SK-N-SH (cell line): ENCODE measurements at regions not wholly inside any gene's neighbourhood (a gene's known extent, or its start where the extent isn't known, plus 50 kb on each side); places are given as distances from the start of the nearest gene placed in this dataset.

Experiments
- CTCF ChIA-PET: fragments of 300-600, 350-600 bp; formaldehyde crosslinking; extraction: SDS; loops from one replicate; lab custom pipeline; 2021; lab: Yijun Ruan, JAX
- POLR2A ChIA-PET: fragments of 350-600 bp; sonication (Branson Sonifier 250); formaldehyde crosslinking; extraction: SDS; loops from one replicate; lab custom pipeline; 2020; ENCODE audit warnings: antibody characterized with exemption, inconsistent platforms; lab: Yijun Ruan, JAX
- DNase-seq: peaks from one replicate; pipeline ENCODE4 v3.0.0; 2012
- H2AFZ ChIP-seq: fragments of 200-600 bp; sonication (generic); 2 replicates; pipeline ENCODE4 v1.8.1; 2016; ENCODE audit warnings: antibody characterized with exemption, mild to moderate bottlenecking, low read depth
- H3F3A ChIP-seq: fragments of 200-600 bp; sonication (generic); replicated peaks from 2 replicates; pipeline ENCODE3; 2016; ENCODE audit warnings: antibody characterized with exemption, mild to moderate bottlenecking; ENCODE audit not compliant: insufficient read depth
- H3K27ac ChIP-seq, 2 experiments: fragments of 200-500 bp in 1 of 2; fragments of 200-600 bp in 1 of 2; sonication (Bioruptor generic) in 1 of 2; sonication (generic), shearing (Covaris generic) in 1 of 2; 2 replicates each; pipeline versions ENCODE4 v1.5.1 to v1.6.1; 2014 to 2016; ENCODE audit warnings: low read depth in 2 of 2, inconsistent platforms in 1 of 2, low read length in 1 of 2, mild to moderate bottlenecking in 1 of 2, mixed read lengths in 1 of 2
- H3K27me3 ChIP-seq: fragments of 200-600 bp; sonication (generic), shearing (Covaris generic); 2 replicates; pipeline ENCODE4 v1.6.1; 2016; ENCODE audit warnings: mixed run types; ENCODE audit not compliant: insufficient read depth
- H3K36me3 ChIP-seq, 2 experiments: fragments of 200-500 bp in 1 of 2; fragments of 200-600 bp in 1 of 2; sonication (Bioruptor generic) in 1 of 2; sonication (generic) in 1 of 2; replicated peaks in 1 of 2; 2 replicates each; pipeline versions ENCODE3 to v1.5.1; 2014 to 2016; ENCODE audit warnings: low read length in 1 of 2, mild to moderate bottlenecking in 1 of 2; ENCODE audit not compliant: insufficient read depth in 2 of 2, control insufficient read depth in 1 of 2
- H3K4me1 ChIP-seq, 2 experiments: fragments of 200-500 bp in 1 of 2; fragments of 200-600 bp in 1 of 2; sonication (Bioruptor generic) in 1 of 2; sonication (generic), shearing (Covaris generic) in 1 of 2; 2 replicates each; pipeline versions ENCODE4 v1.5.1 to v1.6.1; 2014 to 2016; ENCODE audit warnings: low read depth in 1 of 2, low read length in 1 of 2, mixed run types in 1 of 2; ENCODE audit not compliant: insufficient read depth in 2 of 2, control insufficient read depth in 1 of 2
- H3K4me2 ChIP-seq: fragments of 200-600 bp; sonication (generic), shearing (Covaris generic); 2 replicates; pipeline ENCODE4 v1.6.1; 2017; ENCODE audit warnings: mixed run types
- H3K4me3 ChIP-seq, 2 experiments: fragments of 200-500 bp in 1 of 2; fragments of 200-600 bp in 1 of 2; sonication (Bioruptor generic) in 1 of 2; sonication (generic), shearing (Covaris generic) in 1 of 2; 2 replicates each; pipeline versions ENCODE4 v1.5.1 to v1.8.1; 2014 to 2016; ENCODE audit warnings: low read depth in 2 of 2, inconsistent platforms in 1 of 2, low read length in 1 of 2, mild to moderate bottlenecking in 1 of 2, mixed read lengths in 1 of 2, moderate library complexity in 1 of 2
- H3K79me2 ChIP-seq: fragments of 200-600 bp; sonication (generic); 2 replicates; pipeline ENCODE4 v1.8.1; 2017; ENCODE audit warnings: mild to moderate bottlenecking; ENCODE audit not compliant: insufficient read depth
- H3K9ac ChIP-seq: fragments of 200-600 bp; sonication (generic); 2 replicates; pipeline ENCODE4 v1.6.1; 2017; ENCODE audit warnings: mixed run types
- H3K9me2 ChIP-seq: fragments of 200-600 bp; sonication (generic); 2 replicates; pipeline ENCODE4 v1.6.1; 2017; ENCODE audit warnings: mixed run types
- H3K9me3 ChIP-seq: fragments of 200-600 bp; sonication (generic); 2 replicates; pipeline ENCODE4 v1.6.1; 2017; ENCODE audit warnings: mixed run types, mild to moderate bottlenecking, moderate library complexity
- H4K20me1 ChIP-seq: fragments of 200-600 bp; sonication (generic); 2 replicates; pipeline ENCODE4 v1.6.1; 2017; ENCODE audit warnings: mild to moderate bottlenecking, mixed run types; ENCODE audit not compliant: insufficient read depth
- CHD2 ChIP-seq: fragments of 150-350 bp; IDR thresholded peaks from 2 replicates; pipeline ENCODE4 v1.6.1; 2018; ENCODE audit warnings: low read length; ENCODE audit not compliant: partially characterized antibody
- EP300 ChIP-seq, 2 experiments: IDR thresholded peaks; 2 replicates each; pipeline versions ENCODE4 v1.4.0 to v1.6.1; 2012; ENCODE audit warnings: borderline replicate concordance in 1 of 2, low read depth in 1 of 2, low read length in 1 of 2
- EZH2phosphoT487 ChIP-seq: fragments of 200-600 bp; sonication (generic); IDR thresholded peaks from 2 replicates; pipeline ENCODE4 v1.6.1; 2017; ENCODE audit warnings: low read depth, mixed run types, mild to moderate bottlenecking, antibody characterized with exemption, moderate library complexity, borderline replicate concordance
- FOSL2 ChIP-seq: IDR thresholded peaks from 2 replicates; pipeline ENCODE4 v1.4.0; 2012; ENCODE audit warnings: low read depth, mild to moderate bottlenecking, moderate library complexity, borderline replicate concordance
- FOXJ3 ChIP-seq: sonication (generic); formaldehyde crosslinking; IDR thresholded peaks from 2 replicates; pipeline ENCODE4 v1.5.1; 2020; ENCODE audit warnings: mild to moderate bottlenecking, missing genetic modification reagents
- GATA2 ChIP-seq: sonication (generic); formaldehyde crosslinking; IDR thresholded peaks from 2 replicates; pipeline ENCODE4 v1.5.0; 2020; ENCODE audit warnings: mild to moderate bottlenecking, missing genetic modification reagents
- MAX ChIP-seq: IDR thresholded peaks from 2 replicates; pipeline ENCODE4 v1.4.0; 2012; ENCODE audit warnings: low read depth
- MEF2A ChIP-seq: IDR thresholded peaks from 2 replicates; pipeline ENCODE4 v1.4.0; 2012; ENCODE audit warnings: low read depth, borderline replicate concordance
- MXI1 ChIP-seq: IDR thresholded peaks from 2 replicates; pipeline ENCODE4 v1.6.1; 2012; ENCODE audit warnings: mild to moderate bottlenecking, low read depth, low read length, improper control_type of control experiment
- POLR2AphosphoS5 ChIP-seq: IDR thresholded peaks from 2 replicates; pipeline ENCODE4 v1.6.1; 2012; ENCODE audit warnings: low read depth, low read length
- RAD21 ChIP-seq: IDR thresholded peaks from 2 replicates; pipeline ENCODE4 v1.6.1; 2012; ENCODE audit warnings: mild to moderate bottlenecking, low read length
- RCOR1 ChIP-seq: fragments of 150-350 bp; IDR thresholded peaks from 2 replicates; pipeline ENCODE4 v1.6.1; 2017; ENCODE audit warnings: antibody characterized with exemption, low read length
- RFX5 ChIP-seq: IDR thresholded peaks from 2 replicates; pipeline ENCODE4 v1.6.1; 2012; ENCODE audit warnings: mild to moderate bottlenecking, improper control_type of control experiment, low read length
- RXRA ChIP-seq: IDR thresholded peaks from 2 replicates; pipeline ENCODE4 v1.4.0; 2012; ENCODE audit warnings: low read depth, mild to moderate bottlenecking, borderline replicate concordance
- SMC3 ChIP-seq: IDR thresholded peaks from 2 replicates; pipeline ENCODE4 v1.6.1; 2012; ENCODE audit warnings: low read depth, low read length, improper control_type of control experiment
- TCF12 ChIP-seq: IDR thresholded peaks from 2 replicates; pipeline ENCODE4 v1.4.0; 2012
- TEAD4 ChIP-seq: IDR thresholded peaks from 2 replicates; pipeline ENCODE4 v1.4.0; 2012; ENCODE audit warnings: mild to moderate bottlenecking, borderline replicate concordance; ENCODE audit not compliant: insufficient read depth
- ZBTB33 ChIP-seq: IDR thresholded peaks from 2 replicates; pipeline ENCODE4 v1.4.0; 2012; ENCODE audit warnings: low read depth, borderline replicate concordance
- WGBS: methylation state at CpG from one replicate; pipeline ENCODE4 v1.1.6; 2017; ENCODE audit warnings: low lambda C conversion rate; 5-methylcytosine and 5-hydroxymethylcytosine counted together
- TF ChIP-seq, protein P1 (sequence below): fragments of 150-350 bp; IDR thresholded peaks from 2 replicates; pipeline ENCODE4 v1.6.1; 2017; ENCODE audit warnings: antibody characterized with exemption, low read length, low read depth, borderline replicate concordance
- TF ChIP-seq, protein P2 (sequence below): IDR thresholded peaks from 2 replicates; pipeline ENCODE4 v1.4.0; 2012; ENCODE audit warnings: low read depth, borderline replicate concordance
- TF ChIP-seq, protein P3 (sequence below): IDR thresholded peaks from 2 replicates; pipeline ENCODE4; 2012

DNA sequence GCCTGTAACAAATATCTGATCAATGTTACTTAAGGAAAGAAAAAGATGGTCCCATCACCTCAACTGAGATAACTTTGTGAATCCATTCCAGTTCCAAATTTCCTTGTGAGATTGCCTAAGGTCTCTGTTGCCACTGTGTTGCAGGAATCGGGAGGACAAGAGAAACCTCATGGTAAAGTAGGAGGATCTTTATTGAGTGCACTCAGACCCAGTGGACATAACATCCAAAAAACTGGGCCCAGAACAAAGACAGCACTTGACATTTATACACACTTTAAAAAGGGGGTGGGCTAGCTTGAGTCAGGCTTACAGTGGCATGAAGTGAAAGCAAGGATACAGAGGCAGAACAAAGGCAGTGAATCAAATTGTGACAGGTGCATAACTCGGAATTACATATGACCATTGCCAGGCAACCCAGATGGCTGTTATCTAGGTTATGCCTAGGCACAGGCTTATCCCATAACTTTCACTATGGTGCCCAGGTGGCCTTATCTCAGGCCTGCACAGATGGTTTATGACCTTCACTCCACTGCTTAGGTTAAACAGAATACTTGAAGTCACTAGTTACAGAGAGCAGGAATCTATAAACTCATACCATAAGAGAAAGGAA lies 459.4 kb upstream of the PCDH20 start:
- H3K79me2 ChIP-seq = no peaks in the 10 kb centered on the region
- H3K36me3 ChIP-seq = no peaks in the 10 kb centered on the region
- CTCF ChIA-PET = no interaction called here
- no peak overlapping the region for H3K4me3 ChIP-seq
- DNase-seq = no peak
- H3K4me1 ChIP-seq = no peaks in the 10 kb centered on the region
- H3K9me2 ChIP-seq = no peaks in the 10 kb centered on the region
- TF ChIP-seq MAX (no peak), FOSL2 (no peak), RCOR1 (no peak), EZH2phosphoT487 (no peak), RFX5 (no peak), RXRA (no peak), MEF2A (no peak), TEAD4 (no peak), SMC3 (no peak), EP300 (IDR thresholded peaks at IDR 0.05; ENCODE audit: borderline replicate concordance in 1 of 2, low read depth in 1 of 2, low read length in 1 of 2) (no peak), GATA2 (CRISPR knock-in tag) (no peak), RAD21 (no peak), POLR2AphosphoS5 (no peak)
- POLR2A ChIA-PET = no interaction called here
- H3K9me3 ChIP-seq = no peaks in the 10 kb centered on the region
- no peak overlapping the region for H3K27ac ChIP-seq
- no peak overlapping the region for H3K4me2 ChIP-seq
- H3F3A ChIP-seq = no peaks in the 10 kb centered on the region
- H4K20me1 ChIP-seq = no peaks in the 10 kb centered on the region
- 38% methylated on average over 2 of the region's 2 CpGs for whole genome bisulfite sequencing
- no peak overlapping the region for H3K9ac ChIP-seq
- H3K27me3 ChIP-seq = no peaks in the 10 kb centered on the region
- H2AFZ ChIP-seq = no peak overlapping the region

- no peak overlapping the region for H3K4me3 ChIP-seq
- H4K20me1 ChIP-seq = no peaks in the 10 kb centered on the region
- no peak for DNase-seq
- H3K9me2 ChIP-seq = no peaks in the 10 kb centered on the region
- CTCF ChIA-PET = interaction anchor here (1.0 kb wide), 1 partner anchor 24 kb away, joined by 3 read pairs; no protein-coding TSS in a partner anchor
- POLR2A ChIA-PET = no interaction called here
- no peaks in the 10 kb centered on the region for H3K36me3 ChIP-seq
- H3K4me2 ChIP-seq = no peak overlapping the region
- no peaks in the 10 kb centered on the region for H3K27me3 ChIP-seq
- no peak overlapping the region for H3K27ac ChIP-seq
- no peaks in the 10 kb centered on the region for H3K9me3 ChIP-seq
- TF ChIP-seq, protein P1, sequence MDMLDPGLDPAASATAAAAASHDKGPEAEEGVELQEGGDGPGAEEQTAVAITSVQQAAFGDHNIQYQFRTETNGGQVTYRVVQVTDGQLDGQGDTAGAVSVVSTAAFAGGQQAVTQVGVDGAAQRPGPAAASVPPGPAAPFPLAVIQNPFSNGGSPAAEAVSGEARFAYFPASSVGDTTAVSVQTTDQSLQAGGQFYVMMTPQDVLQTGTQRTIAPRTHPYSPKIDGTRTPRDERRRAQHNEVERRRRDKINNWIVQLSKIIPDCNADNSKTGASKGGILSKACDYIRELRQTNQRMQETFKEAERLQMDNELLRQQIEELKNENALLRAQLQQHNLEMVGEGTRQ = no peak
- TF ChIP-seq, protein P2, sequence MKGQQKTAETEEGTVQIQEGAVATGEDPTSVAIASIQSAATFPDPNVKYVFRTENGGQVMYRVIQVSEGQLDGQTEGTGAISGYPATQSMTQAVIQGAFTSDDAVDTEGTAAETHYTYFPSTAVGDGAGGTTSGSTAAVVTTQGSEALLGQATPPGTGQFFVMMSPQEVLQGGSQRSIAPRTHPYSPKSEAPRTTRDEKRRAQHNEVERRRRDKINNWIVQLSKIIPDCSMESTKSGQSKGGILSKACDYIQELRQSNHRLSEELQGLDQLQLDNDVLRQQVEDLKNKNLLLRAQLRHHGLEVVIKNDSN = no peak
- TF ChIP-seq, protein P3, sequence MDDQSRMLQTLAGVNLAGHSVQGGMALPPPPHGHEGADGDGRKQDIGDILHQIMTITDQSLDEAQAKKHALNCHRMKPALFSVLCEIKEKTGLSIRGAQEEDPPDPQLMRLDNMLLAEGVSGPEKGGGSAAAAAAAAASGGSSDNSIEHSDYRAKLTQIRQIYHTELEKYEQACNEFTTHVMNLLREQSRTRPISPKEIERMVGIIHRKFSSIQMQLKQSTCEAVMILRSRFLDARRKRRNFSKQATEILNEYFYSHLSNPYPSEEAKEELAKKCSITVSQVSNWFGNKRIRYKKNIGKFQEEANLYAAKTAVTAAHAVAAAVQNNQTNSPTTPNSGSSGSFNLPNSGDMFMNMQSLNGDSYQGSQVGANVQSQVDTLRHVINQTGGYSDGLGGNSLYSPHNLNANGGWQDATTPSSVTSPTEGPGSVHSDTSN = no peak
- no peak for TF ChIP-seq MXI1
- TF ChIP-seq ZBTB33 = no peak
- no peak for TF ChIP-seq CHD2
- no peak for TF ChIP-seq FOSL2
- no peak for TF ChIP-seq FOXJ3 (CRISPR knock-in tag)
- no peak for TF ChIP-seq TCF12
- no peak for TF ChIP-seq RAD21
- no peak for TF ChIP-seq TEAD4
- TF ChIP-seq, all 33 proteins: peak for 0
- Histone ChIP-seq H3F3A (no peaks in the 10 kb centered on the region), H2AFZ (no peak overlapping the region), H3K9ac (no peak overlapping the region), H3K4me1 (no peaks in the 10 kb centered on the region), H3K79me2 (no peaks in the 10 kb centered on the region)
These were observed 458.1 kb upstream of the PCDH20 start for GRCh38 chr13:61873717-61874116.
